BE2C (cell line): ENCODE measurements at regions not wholly inside any gene's neighbourhood (a gene's known extent, or its start where the extent isn't known, plus 50 kb on each side); places are given as distances from the start of the nearest gene placed in this dataset.

Source experiments
- DNase-seq: peaks from one replicate; pipeline ENCODE4 v3.0.0-alpha.2; 2020
- H3K27me3 ChIP-seq: fragments of 250-450 bp; sonication (Bioruptor Pico); 2 replicates; pipeline ENCODE4 v1.5.1; 2020; ENCODE audit warnings: mild to moderate bottlenecking
- H3K36me3 ChIP-seq: fragments of 250-450 bp; sonication (Bioruptor Pico); 2 replicates; pipeline ENCODE4 v1.5.1; 2020; ENCODE audit warnings: mild to moderate bottlenecking
- H3K4me1 ChIP-seq: fragments of 250-450 bp; sonication (Bioruptor Pico); 2 replicates; pipeline ENCODE4 v1.5.1; 2020
- H3K4me3 ChIP-seq: 2 replicates; pipeline ENCODE4 v1.5.1; 2011; ENCODE audit warnings: low read depth, low read length
- H3K9me3 ChIP-seq: fragments of 250-450 bp; sonication (Bioruptor Pico); 2 replicates; pipeline ENCODE4 v1.5.1; 2020
- TF ChIP-seq, protein P1 (sequence below): IDR thresholded peaks from 2 replicates; pipeline ENCODE4 v1.5.1; 2012; ENCODE audit warnings: mild to moderate bottlenecking, low read depth, low read length

DNA sequence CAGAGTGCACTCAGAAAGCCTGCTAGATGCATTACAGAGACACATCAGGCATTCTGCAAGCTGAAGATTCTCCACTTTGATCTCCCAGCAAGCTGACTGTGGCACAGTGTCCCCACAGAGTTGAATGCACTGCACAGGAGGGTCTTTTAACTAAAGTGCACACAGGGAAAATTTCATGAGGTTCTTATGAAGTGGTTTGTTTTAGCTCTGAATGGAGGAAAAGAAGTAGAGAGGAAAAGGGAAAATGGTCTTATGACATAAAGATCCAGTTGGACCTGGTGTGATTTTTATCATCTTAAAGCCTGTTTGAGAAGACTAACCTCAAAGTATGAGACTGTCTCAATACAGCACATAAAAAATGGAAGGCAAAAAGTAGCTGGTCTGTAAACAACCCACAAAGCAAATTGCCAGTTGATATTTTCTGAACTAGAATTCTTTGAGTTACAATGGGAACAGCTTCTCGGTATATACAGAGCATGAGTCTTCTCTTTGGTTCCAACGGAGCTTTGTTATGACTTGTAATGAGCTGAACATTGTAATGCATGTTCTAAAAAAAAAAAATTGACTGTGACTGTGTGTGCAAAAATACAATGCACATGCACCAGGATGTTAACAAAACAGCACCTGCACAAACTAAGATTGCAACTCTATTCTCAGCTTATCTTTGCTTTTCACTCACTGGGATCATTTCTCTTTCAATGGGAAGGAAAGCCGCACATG is 383.0 kb upstream of the ID4 start:
- Histone ChIP-seq H3K36me3 (no peaks in the 10 kb centered on the region), H3K4me1 (no peaks in the 10 kb centered on the region), H3K4me3 (no peak overlapping the region), H3K27me3 (no peaks in the 10 kb centered on the region), H3K9me3 (no peaks in the 10 kb centered on the region)
- no peak for DNase-seq
- TF ChIP-seq, protein P1, sequence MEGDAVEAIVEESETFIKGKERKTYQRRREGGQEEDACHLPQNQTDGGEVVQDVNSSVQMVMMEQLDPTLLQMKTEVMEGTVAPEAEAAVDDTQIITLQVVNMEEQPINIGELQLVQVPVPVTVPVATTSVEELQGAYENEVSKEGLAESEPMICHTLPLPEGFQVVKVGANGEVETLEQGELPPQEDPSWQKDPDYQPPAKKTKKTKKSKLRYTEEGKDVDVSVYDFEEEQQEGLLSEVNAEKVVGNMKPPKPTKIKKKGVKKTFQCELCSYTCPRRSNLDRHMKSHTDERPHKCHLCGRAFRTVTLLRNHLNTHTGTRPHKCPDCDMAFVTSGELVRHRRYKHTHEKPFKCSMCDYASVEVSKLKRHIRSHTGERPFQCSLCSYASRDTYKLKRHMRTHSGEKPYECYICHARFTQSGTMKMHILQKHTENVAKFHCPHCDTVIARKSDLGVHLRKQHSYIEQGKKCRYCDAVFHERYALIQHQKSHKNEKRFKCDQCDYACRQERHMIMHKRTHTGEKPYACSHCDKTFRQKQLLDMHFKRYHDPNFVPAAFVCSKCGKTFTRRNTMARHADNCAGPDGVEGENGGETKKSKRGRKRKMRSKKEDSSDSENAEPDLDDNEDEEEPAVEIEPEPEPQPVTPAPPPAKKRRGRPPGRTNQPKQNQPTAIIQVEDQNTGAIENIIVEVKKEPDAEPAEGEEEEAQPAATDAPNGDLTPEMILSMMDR, result no peak

GRCh38 chr6:19454721-19455392 is 382.3 kb upstream of the ID4 start:
- Histone ChIP-seq H3K9me3 (no peaks in the 10 kb centered on the region), H3K4me3 (no peak overlapping the region), H3K36me3 (no peaks in the 10 kb centered on the region), H3K27me3 (no peaks in the 10 kb centered on the region), H3K4me1 (no peaks in the 10 kb centered on the region)
- TF ChIP-seq, protein P1, result no peak
- DNase-seq, result no peak

GRCh38 chr6:19463250-19463649 is 373.9 kb upstream of the ID4 start:
- no peak for DNase-seq
- TF ChIP-seq, protein P1, result no peak
- H3K27me3 ChIP-seq, result no peaks in the 10 kb centered on the region
- H3K4me3 ChIP-seq, result no peak overlapping the region
- H3K9me3 ChIP-seq, result no peaks in the 10 kb centered on the region
- H3K36me3 ChIP-seq, result no peaks in the 10 kb centered on the region
- no peaks in the 10 kb centered on the region for H3K4me1 ChIP-seq

- no peaks in the 10 kb centered on the region for H3K9me3 ChIP-seq
- TF ChIP-seq, protein P1, result no peak
- H3K4me1 ChIP-seq, result no peaks in the 10 kb centered on the region
- no peak for DNase-seq
- no peak overlapping the region for H3K4me3 ChIP-seq
- no peaks in the 10 kb centered on the region for H3K27me3 ChIP-seq
- no peaks in the 10 kb centered on the region for H3K36me3 ChIP-seq
Observed at GRCh38 chr6:19463925-19464324, 373.2 kb upstream of the ID4 start.

- Histone ChIP-seq H3K36me3 (no peaks in the 10 kb centered on the region), H3K27me3 (no peaks in the 10 kb centered on the region), H3K4me1 (no peaks in the 10 kb centered on the region), H3K4me3 (no peak overlapping the region), H3K9me3 (no peaks in the 10 kb centered on the region)
- no peak for DNase-seq
- TF ChIP-seq, protein P1, result no peak
Observed at GRCh38 chr6:19465256-19465655, 371.9 kb upstream of the ID4 start.

DNA sequence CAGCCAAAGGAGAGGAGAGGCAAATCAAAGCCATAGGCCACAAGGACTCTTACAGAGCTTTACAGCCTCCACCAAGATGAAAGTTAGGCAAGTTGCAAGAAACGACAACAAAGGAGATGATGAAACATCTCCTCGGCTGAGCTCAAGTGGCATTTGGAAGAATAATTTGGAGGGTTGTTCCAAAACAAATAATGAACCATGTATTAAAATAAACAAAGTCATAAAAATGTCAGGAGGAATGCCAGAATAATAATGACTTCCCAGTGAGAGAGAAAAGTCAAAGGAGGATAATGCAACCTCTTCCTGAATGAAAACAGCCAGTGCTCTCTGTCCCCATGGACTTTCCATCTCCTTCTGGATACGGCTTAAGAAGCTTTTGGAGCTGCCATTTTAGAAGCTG is 371.4 kb upstream of the ID4 start:
- Histone ChIP-seq H3K4me1 (no peaks in the 10 kb centered on the region), H3K4me3 (no peak overlapping the region), H3K27me3 (no peaks in the 10 kb centered on the region), H3K9me3 (no peaks in the 10 kb centered on the region), H3K36me3 (no peaks in the 10 kb centered on the region)
- DNase-seq, result no peak
- TF ChIP-seq, protein P1, result no peak
